ENCODE measurements at regions not wholly inside any gene's neighbourhood (a gene's known extent, or its start where the extent isn't known, plus 50 kb on each side); places are given as distances from the start of the nearest gene placed in this dataset.

DNA sequence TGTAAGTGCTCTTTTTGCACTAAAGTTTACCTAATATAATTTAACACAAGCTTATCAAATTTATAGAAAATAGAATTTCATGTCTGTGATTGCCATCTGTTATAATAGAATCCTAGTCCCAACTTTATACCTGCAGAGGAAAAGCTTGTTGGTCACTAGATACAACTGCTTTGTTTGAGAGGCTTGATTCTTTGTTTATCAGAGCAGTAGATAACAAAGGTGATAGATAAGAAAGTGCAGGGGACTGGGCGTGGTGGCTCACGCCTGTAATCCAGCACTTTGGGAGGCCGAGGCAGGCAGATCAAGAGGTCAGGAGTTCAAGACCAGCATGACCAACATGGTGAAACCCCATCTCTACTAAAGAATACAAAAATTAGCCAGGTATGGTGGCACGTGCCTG lies 528.0 kb downstream of the STK39 start:
- Histone ChIP-seq H3K9me3 (ENCODE audit: low read length) (no peaks in the 10 kb centered on the region), H3K4me2 (ENCODE audit: low read length) (no peak overlapping the region), H3K36me3 (ENCODE audit: insufficient read depth, low read length) (no peaks in the 10 kb centered on the region), H2AFZ (ENCODE audit: low read depth, low read length) (no peak overlapping the region), H3F3A (ENCODE audit: insufficient read depth, low read length, poor library complexity, severe bottlenecking) (no peaks in the 10 kb centered on the region), H4K20me1 (ENCODE audit: insufficient read depth) (no peaks in the 10 kb centered on the region), H3K79me2 (replicated peaks; ENCODE audit: insufficient read depth, low read length) (no peaks in the 10 kb centered on the region), H3K4me3 (ENCODE audit: low read length) (no peak overlapping the region), H3K9ac (ENCODE audit: low read length) (no peak overlapping the region), H3K27ac (ENCODE audit: low read length) (no peak overlapping the region), H3K9me2 (ENCODE audit: insufficient read depth, low read length) (no peaks in the 10 kb centered on the region), H3K27me3 (ENCODE audit: insufficient read depth, low read depth, low read length) (no peaks in the 10 kb centered on the region)
- TF ChIP-seq, protein P1, sequence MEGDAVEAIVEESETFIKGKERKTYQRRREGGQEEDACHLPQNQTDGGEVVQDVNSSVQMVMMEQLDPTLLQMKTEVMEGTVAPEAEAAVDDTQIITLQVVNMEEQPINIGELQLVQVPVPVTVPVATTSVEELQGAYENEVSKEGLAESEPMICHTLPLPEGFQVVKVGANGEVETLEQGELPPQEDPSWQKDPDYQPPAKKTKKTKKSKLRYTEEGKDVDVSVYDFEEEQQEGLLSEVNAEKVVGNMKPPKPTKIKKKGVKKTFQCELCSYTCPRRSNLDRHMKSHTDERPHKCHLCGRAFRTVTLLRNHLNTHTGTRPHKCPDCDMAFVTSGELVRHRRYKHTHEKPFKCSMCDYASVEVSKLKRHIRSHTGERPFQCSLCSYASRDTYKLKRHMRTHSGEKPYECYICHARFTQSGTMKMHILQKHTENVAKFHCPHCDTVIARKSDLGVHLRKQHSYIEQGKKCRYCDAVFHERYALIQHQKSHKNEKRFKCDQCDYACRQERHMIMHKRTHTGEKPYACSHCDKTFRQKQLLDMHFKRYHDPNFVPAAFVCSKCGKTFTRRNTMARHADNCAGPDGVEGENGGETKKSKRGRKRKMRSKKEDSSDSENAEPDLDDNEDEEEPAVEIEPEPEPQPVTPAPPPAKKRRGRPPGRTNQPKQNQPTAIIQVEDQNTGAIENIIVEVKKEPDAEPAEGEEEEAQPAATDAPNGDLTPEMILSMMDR (IDR thresholded peaks at IDR 0.05; ENCODE audit: poor library complexity, severe bottlenecking) = no peak
- TF ChIP-seq POLR2AphosphoS5 (IDR thresholded peaks at IDR 0.05) (no peak), EP300 (conservative IDR thresholded peaks at IDR 0.05; ENCODE audit: poor library complexity, severe bottlenecking) (no peak), EZH2 (IDR thresholded peaks at IDR 0.05; ENCODE audit: borderline replicate concordance, insufficient read depth, low read length, poor library complexity, severe bottlenecking) (no peak), TAF1 (IDR thresholded peaks at IDR 0.05; ENCODE audit: low read depth) (no peak), SMC3 (conservative IDR thresholded peaks at IDR 0.05; ENCODE audit: poor library complexity) (no peak), MXI1 (conservative IDR thresholded peaks at IDR 0.05; ENCODE audit: poor library complexity, severe bottlenecking) (no peak), RAD21 (conservative IDR thresholded peaks at IDR 0.05) (no peak)
- TF ChIP-seq, protein P2, sequence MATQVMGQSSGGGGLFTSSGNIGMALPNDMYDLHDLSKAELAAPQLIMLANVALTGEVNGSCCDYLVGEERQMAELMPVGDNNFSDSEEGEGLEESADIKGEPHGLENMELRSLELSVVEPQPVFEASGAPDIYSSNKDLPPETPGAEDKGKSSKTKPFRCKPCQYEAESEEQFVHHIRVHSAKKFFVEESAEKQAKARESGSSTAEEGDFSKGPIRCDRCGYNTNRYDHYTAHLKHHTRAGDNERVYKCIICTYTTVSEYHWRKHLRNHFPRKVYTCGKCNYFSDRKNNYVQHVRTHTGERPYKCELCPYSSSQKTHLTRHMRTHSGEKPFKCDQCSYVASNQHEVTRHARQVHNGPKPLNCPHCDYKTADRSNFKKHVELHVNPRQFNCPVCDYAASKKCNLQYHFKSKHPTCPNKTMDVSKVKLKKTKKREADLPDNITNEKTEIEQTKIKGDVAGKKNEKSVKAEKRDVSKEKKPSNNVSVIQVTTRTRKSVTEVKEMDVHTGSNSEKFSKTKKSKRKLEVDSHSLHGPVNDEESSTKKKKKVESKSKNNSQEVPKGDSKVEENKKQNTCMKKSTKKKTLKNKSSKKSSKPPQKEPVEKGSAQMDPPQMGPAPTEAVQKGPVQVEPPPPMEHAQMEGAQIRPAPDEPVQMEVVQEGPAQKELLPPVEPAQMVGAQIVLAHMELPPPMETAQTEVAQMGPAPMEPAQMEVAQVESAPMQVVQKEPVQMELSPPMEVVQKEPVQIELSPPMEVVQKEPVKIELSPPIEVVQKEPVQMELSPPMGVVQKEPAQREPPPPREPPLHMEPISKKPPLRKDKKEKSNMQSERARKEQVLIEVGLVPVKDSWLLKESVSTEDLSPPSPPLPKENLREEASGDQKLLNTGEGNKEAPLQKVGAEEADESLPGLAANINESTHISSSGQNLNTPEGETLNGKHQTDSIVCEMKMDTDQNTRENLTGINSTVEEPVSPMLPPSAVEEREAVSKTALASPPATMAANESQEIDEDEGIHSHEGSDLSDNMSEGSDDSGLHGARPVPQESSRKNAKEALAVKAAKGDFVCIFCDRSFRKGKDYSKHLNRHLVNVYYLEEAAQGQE (IDR thresholded peaks at IDR 0.05; ENCODE audit: borderline replicate concordance) = no peak

DNA sequence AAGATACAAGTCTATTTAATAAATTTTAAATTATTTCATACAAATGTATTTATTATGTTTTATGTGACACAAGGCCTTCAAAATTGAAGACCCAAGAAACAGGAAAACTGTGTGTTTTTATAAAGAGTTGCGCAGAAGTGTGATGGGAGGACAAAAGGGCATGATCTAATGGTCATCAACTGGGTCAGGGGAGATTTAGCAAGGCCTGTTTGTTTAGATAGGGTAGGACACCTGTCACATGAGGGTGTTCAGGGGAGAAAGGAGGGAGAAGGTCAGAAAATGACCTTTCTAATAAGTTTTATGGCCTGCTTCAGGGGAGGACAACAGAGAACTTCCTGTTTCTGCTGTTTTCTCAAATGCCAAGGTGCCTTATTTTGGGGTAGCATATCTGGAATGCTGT lies 528.8 kb downstream of the STK39 start:
- Histone ChIP-seq H3K27me3 (ENCODE audit: insufficient read depth, low read depth, low read length) (no peaks in the 10 kb centered on the region), H3K27ac (ENCODE audit: low read length) (no peak overlapping the region), H3K4me2 (ENCODE audit: low read length) (no peak overlapping the region), H4K20me1 (ENCODE audit: insufficient read depth) (no peaks in the 10 kb centered on the region), H3K9me2 (ENCODE audit: insufficient read depth, low read length) (no peaks in the 10 kb centered on the region), H3K4me3 (ENCODE audit: low read length) (no peak overlapping the region), H3K79me2 (replicated peaks; ENCODE audit: insufficient read depth, low read length) (no peaks in the 10 kb centered on the region), H3K9me3 (ENCODE audit: low read length) (no peaks in the 10 kb centered on the region), H3K9ac (ENCODE audit: low read length) (no peak overlapping the region), H3F3A (ENCODE audit: insufficient read depth, low read length, poor library complexity, severe bottlenecking) (no peaks in the 10 kb centered on the region), H2AFZ (ENCODE audit: low read depth, low read length) (no peak overlapping the region), H3K36me3 (ENCODE audit: insufficient read depth, low read length) (no peaks in the 10 kb centered on the region)
- TF ChIP-seq, protein P1 (IDR thresholded peaks at IDR 0.05; ENCODE audit: poor library complexity, severe bottlenecking) = no peak
- TF ChIP-seq SMC3 (conservative IDR thresholded peaks at IDR 0.05; ENCODE audit: poor library complexity) (no peak), RAD21 (conservative IDR thresholded peaks at IDR 0.05) (no peak), POLR2AphosphoS5 (IDR thresholded peaks at IDR 0.05) (no peak), EZH2 (IDR thresholded peaks at IDR 0.05; ENCODE audit: borderline replicate concordance, insufficient read depth, low read length, poor library complexity, severe bottlenecking) (no peak), MXI1 (conservative IDR thresholded peaks at IDR 0.05; ENCODE audit: poor library complexity, severe bottlenecking) (no peak), EP300 (conservative IDR thresholded peaks at IDR 0.05; ENCODE audit: poor library complexity, severe bottlenecking) (no peak), TAF1 (IDR thresholded peaks at IDR 0.05; ENCODE audit: low read depth) (no peak)
- TF ChIP-seq, protein P2 (IDR thresholded peaks at IDR 0.05; ENCODE audit: borderline replicate concordance) = no peak

Measured in neural cell (in vitro differentiated cells).